ENCODE measurements at regions not wholly inside any gene's neighbourhood (a gene's known extent, or its start where the extent isn't known, plus 50 kb on each side); places are given as distances from the start of the nearest gene placed in this dataset.

DNA sequence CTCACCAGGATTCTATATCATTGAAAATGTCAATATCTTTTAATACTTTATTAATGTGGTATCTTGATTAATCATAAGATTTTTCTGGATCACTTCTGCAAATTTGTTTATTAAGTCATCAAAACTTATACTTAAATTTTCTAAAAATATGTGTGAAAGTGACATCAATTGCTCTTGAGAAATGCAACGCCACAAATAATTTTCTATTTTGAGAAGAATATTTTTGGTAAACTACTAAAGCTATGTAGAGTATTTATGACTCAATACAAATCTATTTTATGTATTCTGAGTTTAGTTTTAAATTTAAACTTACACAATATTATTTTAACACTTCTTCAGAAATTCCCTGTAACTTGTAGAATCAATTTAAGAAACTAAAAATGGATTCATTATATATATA, 263.3 kb downstream of the RASSF9 start:
- no peak for TF ChIP-seq CTCF (IDR thresholded peaks at IDR 0.05; ENCODE audit: low read depth, low read length)
- no peak for TF ChIP-seq EZH2phosphoT487 (IDR thresholded peaks at IDR 0.05; ENCODE audit: low read depth)
